Liver (tissue), 3 donors: ENCODE measurements at regions not wholly inside any gene's neighbourhood (a gene's known extent, or its start where the extent isn't known, plus 50 kb on each side); places are given as distances from the start of the nearest gene placed in this dataset.

Source experiments
- ATF3 ChIP-seq: IDR thresholded peaks from 2 replicates; pipeline ENCODE4 v1.6.1; 2016; ENCODE audit warnings: antibody characterized with exemption
- CTCF ChIP-seq: fragments of 150-350 bp; IDR thresholded peaks from 2 replicates; pipeline ENCODE4 v1.5.1; 2017; ENCODE audit warnings: improper control_type of control experiment, low read depth, low read length; ENCODE audit not compliant: missing input control
- GABPA ChIP-seq, 2 donors: IDR thresholded peaks in 1 of 2; conservative IDR thresholded peaks in 1 of 2; 2 replicates each; pipeline ENCODE4 v1.6.1; 2016; ENCODE audit warnings: antibody characterized with exemption in 2 of 2, mild to moderate bottlenecking in 1 of 2, moderate library complexity in 1 of 2
- RAD21 ChIP-seq, 2 donors: IDR thresholded peaks; 2 replicates each; pipeline ENCODE4 v1.6.1; 2016; ENCODE audit warnings: antibody characterized with exemption in 2 of 2, mild to moderate bottlenecking in 2 of 2
- RXRA ChIP-seq, 2 donors: IDR thresholded peaks; 2 replicates each; pipeline ENCODE4 v1.6.1; 2017 to 2018; ENCODE audit warnings: antibody characterized with exemption in 2 of 2, mild to moderate bottlenecking in 1 of 2
- TAF1 ChIP-seq: conservative IDR thresholded peaks from 2 replicates; pipeline ENCODE4 v1.6.1; 2016; ENCODE audit warnings: antibody characterized with exemption, mild to moderate bottlenecking
- TF ChIP-seq, protein P1 (sequence below): IDR thresholded peaks from 2 replicates; pipeline ENCODE4 v1.6.1; 2016; ENCODE audit warnings: antibody characterized with exemption
- TF ChIP-seq, protein P2 (sequence below): IDR thresholded peaks from 2 replicates; pipeline ENCODE4 v1.6.1; 2016; ENCODE audit warnings: antibody characterized with exemption
- donor health status: healthy.
- donor health status: healthy.

- no peak for TF ChIP-seq CTCF
- no peak for TF ChIP-seq ATF3
- TF ChIP-seq, protein P1, sequence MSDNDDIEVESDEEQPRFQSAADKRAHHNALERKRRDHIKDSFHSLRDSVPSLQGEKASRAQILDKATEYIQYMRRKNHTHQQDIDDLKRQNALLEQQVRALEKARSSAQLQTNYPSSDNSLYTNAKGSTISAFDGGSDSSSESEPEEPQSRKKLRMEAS: no peak
- no peak for TF ChIP-seq RAD21 (IDR thresholded peaks at IDR 0.05)
- TF ChIP-seq, protein P2, sequence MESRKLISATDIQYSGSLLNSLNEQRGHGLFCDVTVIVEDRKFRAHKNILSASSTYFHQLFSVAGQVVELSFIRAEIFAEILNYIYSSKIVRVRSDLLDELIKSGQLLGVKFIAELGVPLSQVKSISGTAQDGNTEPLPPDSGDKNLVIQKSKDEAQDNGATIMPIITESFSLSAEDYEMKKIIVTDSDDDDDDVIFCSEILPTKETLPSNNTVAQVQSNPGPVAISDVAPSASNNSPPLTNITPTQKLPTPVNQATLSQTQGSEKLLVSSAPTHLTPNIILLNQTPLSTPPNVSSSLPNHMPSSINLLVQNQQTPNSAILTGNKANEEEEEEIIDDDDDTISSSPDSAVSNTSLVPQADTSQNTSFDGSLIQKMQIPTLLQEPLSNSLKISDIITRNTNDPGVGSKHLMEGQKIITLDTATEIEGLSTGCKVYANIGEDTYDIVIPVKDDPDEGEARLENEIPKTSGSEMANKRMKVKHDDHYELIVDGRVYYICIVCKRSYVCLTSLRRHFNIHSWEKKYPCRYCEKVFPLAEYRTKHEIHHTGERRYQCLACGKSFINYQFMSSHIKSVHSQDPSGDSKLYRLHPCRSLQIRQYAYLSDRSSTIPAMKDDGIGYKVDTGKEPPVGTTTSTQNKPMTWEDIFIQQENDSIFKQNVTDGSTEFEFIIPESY: no peak
- TF ChIP-seq RXRA (IDR thresholded peaks at IDR 0.05): no peak
- no peak for TF ChIP-seq GABPA (IDR thresholded peaks at IDR 0.05 in 1 of 2, conservative IDR thresholded peaks at IDR 0.05 in 1 of 2)
- TF ChIP-seq TAF1: no peak
Observed at GRCh38 chr2:200068642-200069041, 113.3 kb downstream of the MAIP1 start.
